HCT116 (cell line): ENCODE measurements at regions not wholly inside any gene's neighbourhood (a gene's known extent, or its start where the extent isn't known, plus 50 kb on each side); places are given as distances from the start of the nearest gene placed in this dataset.

ENCODE experiments used
- ATAC-seq: fragments of 200-7000 bp; cut with Tn5 transposase; 2 replicates; pipeline ENCODE4 v1.9.1; 2020; ENCODE audit warnings: mild to moderate bottlenecking, moderate library complexity
- BruUV-seq: library from RNA; stranded (reverse); fragments of 400-500 nt; replicated peaks from 2 replicates; lab custom pipeline; 2021; lab: Mats Ljungman, UMichigan
- CTCF ChIA-PET: fragments of 300-600 bp; sonication (Branson Sonifier 250); formaldehyde crosslinking; loops from one replicate; lab custom pipeline; 2021; ENCODE audit warnings: antibody characterized with exemption; lab: Charles Lee
- POLR2A ChIA-PET: fragments of 300-600, 350-600 bp; sonication (Branson Sonifier 250); formaldehyde crosslinking; loops from one replicate; lab custom pipeline; 2021; ENCODE audit warnings: antibody characterized with exemption; lab: Charles Lee
- RAD21 ChIA-PET, 2 experiments: fragments of 300-600 bp; sonication (Branson Sonifier 250); formaldehyde crosslinking; loops; one replicate each; lab custom pipeline; 2023; ENCODE audit warnings: low total read pairs in 2 of 2; ENCODE audit not compliant: uncharacterized antibody in 2 of 2, unreplicated experiment in 2 of 2, low non-redundant PET in 1 of 2; lab: Charles Lee
- DNase-seq: peaks from one replicate; pipeline ENCODE4 v3.0.0-alpha.2; 2010; ENCODE audit warnings: low read depth, low spot score
- H2AFZ ChIP-seq: fragments of 200-600 bp; shearing (Covaris generic), sonication (generic); 2 replicates; pipeline ENCODE4 v1.6.1; 2017; ENCODE audit warnings: low read depth, mixed run types, mixed read lengths, antibody characterized with exemption, low read length; ENCODE audit not compliant: poor library complexity, severe bottlenecking
- H3K27ac ChIP-seq: 2 replicates; pipeline ENCODE4 v1.5.1; 2012; ENCODE audit warnings: low read depth, low read length
- H3K27me3 ChIP-seq: fragments of 200-600 bp; sonication (generic); 2 replicates; pipeline ENCODE4 v1.6.1; 2016; ENCODE audit warnings: mixed run types, low read length, mixed read lengths; ENCODE audit not compliant: insufficient read depth
- H3K36me3 ChIP-seq, 2 experiments: fragments of 200-500 bp in 1 of 2; fragments of 200-600 bp in 1 of 2; sonication (Bioruptor generic) in 1 of 2; sonication (generic) in 1 of 2; 2 replicates each; pipeline versions ENCODE4 v1.5.1 to v1.6.1; 2014 to 2016; ENCODE audit warnings: low read length in 2 of 2, inconsistent platforms in 1 of 2, mixed read lengths in 1 of 2, mixed run types in 1 of 2; ENCODE audit not compliant: insufficient read depth in 2 of 2, control insufficient read depth in 1 of 2
- H3K4me1 ChIP-seq, 2 experiments: fragments of 200-600 bp in 1 of 2; sonication (generic) in 1 of 2; 2 replicates each; pipeline versions ENCODE4 v1.5.1 to v1.6.1; 2012 to 2017; ENCODE audit warnings: low read length in 2 of 2, inconsistent platforms in 1 of 2, mild to moderate bottlenecking in 1 of 2, mixed read lengths in 1 of 2, mixed run types in 1 of 2, moderate library complexity in 1 of 2; ENCODE audit not compliant: insufficient read depth in 2 of 2, control insufficient read depth in 1 of 2
- H3K4me2 ChIP-seq: fragments of 200-600 bp; sonication (generic); 2 replicates; pipeline ENCODE4 v1.6.1; 2017; ENCODE audit warnings: mixed run types, low read length, mixed read lengths
- H3K4me3 ChIP-seq, 2 experiments: fragments of 200-600 bp in 1 of 2; sonication (generic) in 1 of 2; replicated peaks in 1 of 2; 2 replicates each; pipeline ENCODE4 v1.5.1; 2011 to 2016; ENCODE audit warnings: low read length in 2 of 2, control low read depth in 1 of 2, low read depth in 1 of 2, mild to moderate bottlenecking in 1 of 2, mixed read lengths in 1 of 2, mixed run types in 1 of 2
- H3K79me2 ChIP-seq: fragments of 200-600 bp; sonication (generic); 2 replicates; pipeline ENCODE4 v1.6.1; 2017; ENCODE audit warnings: mild to moderate bottlenecking, mixed run types, low read length, moderate library complexity, mixed read lengths; ENCODE audit not compliant: insufficient read depth
- H3K9ac ChIP-seq: fragments of 200-600 bp; sonication (generic); 2 replicates; pipeline ENCODE4 v1.6.1; 2016; ENCODE audit warnings: low read length, mixed read lengths
- H3K9me2 ChIP-seq: fragments of 200-600 bp; sonication (generic), shearing (Covaris generic); 2 replicates; pipeline ENCODE4 v1.6.1; 2017; ENCODE audit warnings: mixed run types, mild to moderate bottlenecking, moderate library complexity; ENCODE audit not compliant: insufficient read depth
- H3K9me3 ChIP-seq, 2 experiments: fragments of 200-500 bp in 1 of 2; fragments of 200-600 bp in 1 of 2; sonication (Bioruptor generic) in 1 of 2; sonication (generic) in 1 of 2; 2 replicates each; pipeline ENCODE4 v1.6.1; 2014 to 2017; ENCODE audit warnings: low read length in 2 of 2, mixed read lengths in 2 of 2, inconsistent platforms in 1 of 2, low read depth in 1 of 2, mild to moderate bottlenecking in 1 of 2, mixed run types in 1 of 2, moderate library complexity in 1 of 2; ENCODE audit not compliant: control insufficient read depth in 1 of 2, insufficient read depth in 1 of 2
- H4K20me1 ChIP-seq: fragments of 200-600 bp; sonication (generic), shearing (Covaris generic); 2 replicates; pipeline ENCODE4 v1.6.1; 2017; ENCODE audit warnings: mixed run types, mild to moderate bottlenecking, moderate library complexity; ENCODE audit not compliant: insufficient read depth
- CBX3 ChIP-seq: IDR thresholded peaks from 2 replicates; pipeline ENCODE4 v1.6.1; 2012; ENCODE audit warnings: low read depth
- EGR1 ChIP-seq: IDR thresholded peaks from 2 replicates; pipeline ENCODE4 v1.6.1; 2012; ENCODE audit warnings: low read depth
- EZH2 ChIP-seq: fragments of 200-600 bp; sonication (generic); IDR thresholded peaks from 2 replicates; pipeline ENCODE4 v1.6.1; 2017; ENCODE audit warnings: antibody characterized with exemption, mixed run types
- FOSL1 ChIP-seq: IDR thresholded peaks from 2 replicates; pipeline ENCODE4 v1.6.1; 2012; ENCODE audit warnings: low read depth
- JUND ChIP-seq: IDR thresholded peaks from 2 replicates; pipeline ENCODE4 v1.6.1; 2012
- POLR2A ChIP-seq: IDR thresholded peaks from 2 replicates; pipeline ENCODE4 v1.7.0; 2011; ENCODE audit warnings: borderline replicate concordance; ENCODE audit not compliant: insufficient read depth, insufficient read length; ENCODE audit errors: extremely low read depth
- RAD21 ChIP-seq: IDR thresholded peaks from 2 replicates; pipeline ENCODE4 v1.6.1; 2012; ENCODE audit warnings: low read depth, mild to moderate bottlenecking
- SIN3A ChIP-seq: IDR thresholded peaks from 2 replicates; pipeline ENCODE4 v1.6.1; 2012; ENCODE audit warnings: low read depth
- SP1 ChIP-seq: IDR thresholded peaks from 2 replicates; pipeline ENCODE4 v1.6.1; 2012; ENCODE audit warnings: low read depth
- YY1 ChIP-seq: IDR thresholded peaks from 2 replicates; pipeline ENCODE4 v1.6.1; 2011; ENCODE audit warnings: low read length, low read depth, moderate library complexity, mild to moderate bottlenecking; ENCODE audit not compliant: insufficient replicate concordance; ENCODE audit errors: extremely low read depth
- ZFX ChIP-seq: fragments of 450-650 bp; IDR thresholded peaks from 2 replicates; pipeline ENCODE4 v1.6.1; 2017
- ZNF274 ChIP-seq: fragments of 200-500 bp; sonication (Bioruptor generic); IDR thresholded peaks from 2 replicates; pipeline ENCODE4 v1.6.1; 2014; ENCODE audit warnings: mild to moderate bottlenecking, low read depth, low read length, inconsistent platforms
- intact Hi-C: fragments of 100-400 bp; cut with micrococcal nuclease; formaldehyde crosslinking; loops from 2 replicates; pipeline ENCODE4 v1.10.0; 2022
- TF ChIP-seq, protein P1 (sequence below): IDR thresholded peaks from 2 replicates; pipeline ENCODE4 v1.6.1; 2012
- TF ChIP-seq, protein P2 (sequence below): IDR thresholded peaks from 2 replicates; pipeline ENCODE4 v1.6.1; 2012
- TF ChIP-seq, protein P3 (sequence below): IDR thresholded peaks from 2 replicates; pipeline ENCODE4 v1.6.1; 2011; ENCODE audit warnings: mild to moderate bottlenecking, low read length, moderate library complexity; ENCODE audit not compliant: insufficient replicate concordance; ENCODE audit errors: extremely low read depth
- TF ChIP-seq, protein P4 (sequence below): IDR thresholded peaks from 2 replicates; pipeline ENCODE4 v1.6.1; 2012; ENCODE audit warnings: low read depth
- TF ChIP-seq, protein P5 (sequence below), 3 experiments: fragments of 200-600 bp in 1 of 3; sonication (generic) in 1 of 3; IDR thresholded peaks in 2 of 3; conservative IDR thresholded peaks in 1 of 3; 2 replicates each; pipeline ENCODE4 v1.5.1; 2012 to 2017; ENCODE audit warnings: low read depth in 2 of 3, low read length in 2 of 3, antibody characterized with exemption in 1 of 3, borderline replicate concordance in 1 of 3, control low read depth in 1 of 3, mild to moderate bottlenecking in 1 of 3, mixed read lengths in 1 of 3, mixed run types in 1 of 3, moderate library complexity in 1 of 3; ENCODE audit not compliant: insufficient read depth in 1 of 3

DNA sequence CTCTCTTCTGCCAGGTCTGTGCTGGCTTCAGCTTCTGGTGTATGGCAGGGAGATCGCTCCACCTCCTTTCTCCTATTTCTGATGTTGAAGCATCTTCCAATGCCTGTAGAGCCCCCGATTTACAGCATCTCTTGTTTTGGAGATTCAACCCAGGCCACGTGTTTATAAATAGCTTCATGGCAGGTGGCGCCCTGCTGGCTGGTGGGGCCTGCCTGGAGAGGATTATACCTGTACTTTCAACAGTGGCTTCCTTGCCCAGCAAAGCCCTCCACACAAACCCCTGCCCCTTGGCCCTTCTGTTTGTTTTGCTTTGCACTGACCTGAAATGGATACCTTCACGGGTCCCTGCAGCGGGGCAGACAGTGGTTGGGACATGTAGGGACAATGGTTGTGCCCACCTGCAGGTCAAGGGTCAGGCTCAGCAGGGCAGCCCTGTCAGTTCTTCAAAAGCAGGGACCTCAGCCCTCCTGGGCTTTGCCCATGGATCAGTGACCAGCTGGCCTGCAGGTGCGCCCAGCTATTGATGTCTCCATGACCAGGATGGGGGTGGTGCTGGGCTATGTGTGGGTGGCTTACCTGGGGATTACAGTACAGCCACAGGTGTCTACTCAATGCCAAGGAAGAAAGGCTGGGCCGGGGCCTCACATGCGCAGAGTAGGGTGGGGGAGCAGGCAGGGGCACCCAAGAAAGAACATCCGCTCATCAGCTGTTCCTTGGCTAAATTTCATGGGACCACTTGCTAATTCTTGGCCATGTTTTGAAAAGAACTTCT lies 112.7 kb upstream of the PRR23C start:
- DNase-seq (no peak), ATAC-seq (no peak)
- H3K36me3 ChIP-seq = no peaks in the 10 kb centered on the region
- ChIA-PET POLR2A (interaction anchor here (1.0 kb wide), 1 partner anchor 27 kb away, joined by 3 read pairs; no protein-coding TSS in a partner anchor), RAD21 (no interaction called here), CTCF (no interaction called here)
- H3K4me3 ChIP-seq = no peak overlapping the region
- no peaks in the 10 kb centered on the region for H3K27me3 ChIP-seq
- H3K9ac ChIP-seq = no peak overlapping the region
- BruUV-seq = no TSS peak
- TF ChIP-seq, protein P1, sequence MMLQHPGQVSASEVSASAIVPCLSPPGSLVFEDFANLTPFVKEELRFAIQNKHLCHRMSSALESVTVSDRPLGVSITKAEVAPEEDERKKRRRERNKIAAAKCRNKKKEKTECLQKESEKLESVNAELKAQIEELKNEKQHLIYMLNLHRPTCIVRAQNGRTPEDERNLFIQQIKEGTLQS = no peak
- TF ChIP-seq ZFX (no peak), POLR2A (no peak), EZH2 (no peak), RAD21 (no peak), SP1 (no peak), YY1 (no peak), EGR1 (no peak), JUND (no peak), SIN3A (no peak), FOSL1 (no peak), ZNF274 (no peak), CBX3 (no peak)
- TF ChIP-seq, protein P2, sequence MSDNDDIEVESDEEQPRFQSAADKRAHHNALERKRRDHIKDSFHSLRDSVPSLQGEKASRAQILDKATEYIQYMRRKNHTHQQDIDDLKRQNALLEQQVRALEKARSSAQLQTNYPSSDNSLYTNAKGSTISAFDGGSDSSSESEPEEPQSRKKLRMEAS = no peak
- TF ChIP-seq, protein P3, sequence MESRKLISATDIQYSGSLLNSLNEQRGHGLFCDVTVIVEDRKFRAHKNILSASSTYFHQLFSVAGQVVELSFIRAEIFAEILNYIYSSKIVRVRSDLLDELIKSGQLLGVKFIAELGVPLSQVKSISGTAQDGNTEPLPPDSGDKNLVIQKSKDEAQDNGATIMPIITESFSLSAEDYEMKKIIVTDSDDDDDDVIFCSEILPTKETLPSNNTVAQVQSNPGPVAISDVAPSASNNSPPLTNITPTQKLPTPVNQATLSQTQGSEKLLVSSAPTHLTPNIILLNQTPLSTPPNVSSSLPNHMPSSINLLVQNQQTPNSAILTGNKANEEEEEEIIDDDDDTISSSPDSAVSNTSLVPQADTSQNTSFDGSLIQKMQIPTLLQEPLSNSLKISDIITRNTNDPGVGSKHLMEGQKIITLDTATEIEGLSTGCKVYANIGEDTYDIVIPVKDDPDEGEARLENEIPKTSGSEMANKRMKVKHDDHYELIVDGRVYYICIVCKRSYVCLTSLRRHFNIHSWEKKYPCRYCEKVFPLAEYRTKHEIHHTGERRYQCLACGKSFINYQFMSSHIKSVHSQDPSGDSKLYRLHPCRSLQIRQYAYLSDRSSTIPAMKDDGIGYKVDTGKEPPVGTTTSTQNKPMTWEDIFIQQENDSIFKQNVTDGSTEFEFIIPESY = no peak
- TF ChIP-seq, protein P4, sequence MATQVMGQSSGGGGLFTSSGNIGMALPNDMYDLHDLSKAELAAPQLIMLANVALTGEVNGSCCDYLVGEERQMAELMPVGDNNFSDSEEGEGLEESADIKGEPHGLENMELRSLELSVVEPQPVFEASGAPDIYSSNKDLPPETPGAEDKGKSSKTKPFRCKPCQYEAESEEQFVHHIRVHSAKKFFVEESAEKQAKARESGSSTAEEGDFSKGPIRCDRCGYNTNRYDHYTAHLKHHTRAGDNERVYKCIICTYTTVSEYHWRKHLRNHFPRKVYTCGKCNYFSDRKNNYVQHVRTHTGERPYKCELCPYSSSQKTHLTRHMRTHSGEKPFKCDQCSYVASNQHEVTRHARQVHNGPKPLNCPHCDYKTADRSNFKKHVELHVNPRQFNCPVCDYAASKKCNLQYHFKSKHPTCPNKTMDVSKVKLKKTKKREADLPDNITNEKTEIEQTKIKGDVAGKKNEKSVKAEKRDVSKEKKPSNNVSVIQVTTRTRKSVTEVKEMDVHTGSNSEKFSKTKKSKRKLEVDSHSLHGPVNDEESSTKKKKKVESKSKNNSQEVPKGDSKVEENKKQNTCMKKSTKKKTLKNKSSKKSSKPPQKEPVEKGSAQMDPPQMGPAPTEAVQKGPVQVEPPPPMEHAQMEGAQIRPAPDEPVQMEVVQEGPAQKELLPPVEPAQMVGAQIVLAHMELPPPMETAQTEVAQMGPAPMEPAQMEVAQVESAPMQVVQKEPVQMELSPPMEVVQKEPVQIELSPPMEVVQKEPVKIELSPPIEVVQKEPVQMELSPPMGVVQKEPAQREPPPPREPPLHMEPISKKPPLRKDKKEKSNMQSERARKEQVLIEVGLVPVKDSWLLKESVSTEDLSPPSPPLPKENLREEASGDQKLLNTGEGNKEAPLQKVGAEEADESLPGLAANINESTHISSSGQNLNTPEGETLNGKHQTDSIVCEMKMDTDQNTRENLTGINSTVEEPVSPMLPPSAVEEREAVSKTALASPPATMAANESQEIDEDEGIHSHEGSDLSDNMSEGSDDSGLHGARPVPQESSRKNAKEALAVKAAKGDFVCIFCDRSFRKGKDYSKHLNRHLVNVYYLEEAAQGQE = no peak
- TF ChIP-seq, protein P5, sequence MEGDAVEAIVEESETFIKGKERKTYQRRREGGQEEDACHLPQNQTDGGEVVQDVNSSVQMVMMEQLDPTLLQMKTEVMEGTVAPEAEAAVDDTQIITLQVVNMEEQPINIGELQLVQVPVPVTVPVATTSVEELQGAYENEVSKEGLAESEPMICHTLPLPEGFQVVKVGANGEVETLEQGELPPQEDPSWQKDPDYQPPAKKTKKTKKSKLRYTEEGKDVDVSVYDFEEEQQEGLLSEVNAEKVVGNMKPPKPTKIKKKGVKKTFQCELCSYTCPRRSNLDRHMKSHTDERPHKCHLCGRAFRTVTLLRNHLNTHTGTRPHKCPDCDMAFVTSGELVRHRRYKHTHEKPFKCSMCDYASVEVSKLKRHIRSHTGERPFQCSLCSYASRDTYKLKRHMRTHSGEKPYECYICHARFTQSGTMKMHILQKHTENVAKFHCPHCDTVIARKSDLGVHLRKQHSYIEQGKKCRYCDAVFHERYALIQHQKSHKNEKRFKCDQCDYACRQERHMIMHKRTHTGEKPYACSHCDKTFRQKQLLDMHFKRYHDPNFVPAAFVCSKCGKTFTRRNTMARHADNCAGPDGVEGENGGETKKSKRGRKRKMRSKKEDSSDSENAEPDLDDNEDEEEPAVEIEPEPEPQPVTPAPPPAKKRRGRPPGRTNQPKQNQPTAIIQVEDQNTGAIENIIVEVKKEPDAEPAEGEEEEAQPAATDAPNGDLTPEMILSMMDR (IDR thresholded peaks at IDR 0.05 in 2 of 3, conservative IDR thresholded peaks at IDR 0.05 in 1 of 3; ENCODE audit: borderline replicate concordance in 1 of 3, insufficient read depth in 1 of 3, low read depth in 2 of 3, low read length in 2 of 3) = no peak
- H3K27ac ChIP-seq = no peak overlapping the region
- H3K9me2 ChIP-seq = no peaks in the 10 kb centered on the region
- no peaks in the 10 kb centered on the region for H4K20me1 ChIP-seq
- no peaks in the 10 kb centered on the region for H3K79me2 ChIP-seq
- H3K4me1 ChIP-seq = no peaks in the 10 kb centered on the region; a peak in 1 of 4 replicates
- no peak overlapping the region for H3K4me2 ChIP-seq
- no peaks in the 10 kb centered on the region; a peak in 1 of 4 replicates for H3K9me3 ChIP-seq
- intact Hi-C loops = no loop called here
- no peak overlapping the region for H2AFZ ChIP-seq
